Keratinocyte (primary cell): ENCODE measurements at regions not wholly inside any gene's neighbourhood (a gene's known extent, or its start where the extent isn't known, plus 50 kb on each side); places are given as distances from the start of the nearest gene placed in this dataset.

Experiments used
- EZH2 ChIP-seq: IDR thresholded peaks from one replicate; pipeline ENCODE4 v1.6.1; 2012; ENCODE audit warnings: inconsistent platforms, mild to moderate bottlenecking, low read length, moderate library complexity
- TF ChIP-seq, protein P1 (sequence below), 3 experiments: IDR thresholded peaks in 1 of 3; conservative IDR thresholded peaks in 1 of 3; optimal IDR thresholded peaks in 1 of 3; 2 replicates in 2 of 3; 3 replicates in 1 of 3; pipeline versions ENCODE3 to v1.5.1; 2011; ENCODE audit warnings: low read length in 3 of 3, mild to moderate bottlenecking in 3 of 3, moderate library complexity in 2 of 3, control low read depth in 1 of 3, inconsistent platforms in 1 of 3; ENCODE audit not compliant: insufficient read depth in 2 of 3; ENCODE audit errors: extremely low read depth in 1 of 3

DNA sequence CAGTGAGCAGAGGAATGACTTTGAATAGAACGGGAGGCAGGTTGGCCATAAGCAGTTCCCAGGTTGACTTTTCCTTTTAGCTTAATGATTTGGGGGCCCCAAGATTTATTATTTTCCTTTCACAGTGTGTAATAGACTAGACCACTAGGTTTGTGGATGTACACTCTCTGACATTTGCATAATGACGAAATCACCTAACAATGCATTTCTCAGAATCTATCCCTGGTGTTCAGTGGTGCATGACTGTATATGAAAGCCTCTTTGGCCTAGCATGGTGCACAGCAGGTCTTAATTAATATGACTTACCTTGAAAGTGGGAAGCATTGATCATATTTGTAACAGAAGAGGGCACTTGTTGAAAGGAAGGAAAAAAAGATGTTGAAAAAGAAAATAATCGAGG is 761.9 kb downstream of the TYW1 start:
- TF ChIP-seq EZH2: no peak
- TF ChIP-seq, protein P1, sequence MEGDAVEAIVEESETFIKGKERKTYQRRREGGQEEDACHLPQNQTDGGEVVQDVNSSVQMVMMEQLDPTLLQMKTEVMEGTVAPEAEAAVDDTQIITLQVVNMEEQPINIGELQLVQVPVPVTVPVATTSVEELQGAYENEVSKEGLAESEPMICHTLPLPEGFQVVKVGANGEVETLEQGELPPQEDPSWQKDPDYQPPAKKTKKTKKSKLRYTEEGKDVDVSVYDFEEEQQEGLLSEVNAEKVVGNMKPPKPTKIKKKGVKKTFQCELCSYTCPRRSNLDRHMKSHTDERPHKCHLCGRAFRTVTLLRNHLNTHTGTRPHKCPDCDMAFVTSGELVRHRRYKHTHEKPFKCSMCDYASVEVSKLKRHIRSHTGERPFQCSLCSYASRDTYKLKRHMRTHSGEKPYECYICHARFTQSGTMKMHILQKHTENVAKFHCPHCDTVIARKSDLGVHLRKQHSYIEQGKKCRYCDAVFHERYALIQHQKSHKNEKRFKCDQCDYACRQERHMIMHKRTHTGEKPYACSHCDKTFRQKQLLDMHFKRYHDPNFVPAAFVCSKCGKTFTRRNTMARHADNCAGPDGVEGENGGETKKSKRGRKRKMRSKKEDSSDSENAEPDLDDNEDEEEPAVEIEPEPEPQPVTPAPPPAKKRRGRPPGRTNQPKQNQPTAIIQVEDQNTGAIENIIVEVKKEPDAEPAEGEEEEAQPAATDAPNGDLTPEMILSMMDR (optimal IDR thresholded peaks at IDR 0.05 in 1 of 3, IDR thresholded peaks at IDR 0.05 in 1 of 3, conservative IDR thresholded peaks at IDR 0.05 in 1 of 3; ENCODE audit: extremely low read depth in 1 of 3, insufficient read depth in 2 of 3, low read length in 3 of 3): no peak
